ENCODE measurements at regions not wholly inside any gene's neighbourhood (a gene's known extent, or its start where the extent isn't known, plus 50 kb on each side); places are given as distances from the start of the nearest gene placed in this dataset.
"Not testable (repeated sequence)": the region's sequence is repeated elsewhere in the genome, so short reads cannot be mapped to it uniquely, and the experiment has no call there.

DNA sequence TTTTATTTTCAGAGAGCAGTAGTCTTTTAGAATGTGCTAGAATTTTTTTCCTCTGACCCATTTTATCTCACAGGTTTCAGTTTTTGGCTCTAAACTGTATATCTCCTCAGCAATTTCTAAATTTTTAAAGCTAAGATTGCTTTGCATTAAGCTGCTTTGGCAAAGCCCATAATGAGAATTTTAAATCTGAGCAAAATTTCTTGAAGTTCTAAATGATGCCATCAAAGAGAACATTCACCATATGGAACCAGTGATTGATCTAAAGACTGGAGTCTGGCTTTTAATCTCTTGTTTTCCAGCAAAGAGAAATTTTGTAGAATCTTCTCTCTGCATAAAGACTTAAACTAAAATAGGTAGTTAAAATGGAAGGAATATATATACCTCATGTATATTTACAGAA is 313.6 kb downstream of the TBC1D32 start:
- DNase-seq (ENCODE audit: low spot score): no peak

- DNase-seq (ENCODE audit: low spot score): no peak
Observed at GRCh38 chr6:121008553-121008952, 325.7 kb downstream of the TBC1D32 start.

- DNase-seq (ENCODE audit: low spot score): no peak
Observed at GRCh38 chr6:121006024-121006423, 328.3 kb downstream of the TBC1D32 start.

DNA sequence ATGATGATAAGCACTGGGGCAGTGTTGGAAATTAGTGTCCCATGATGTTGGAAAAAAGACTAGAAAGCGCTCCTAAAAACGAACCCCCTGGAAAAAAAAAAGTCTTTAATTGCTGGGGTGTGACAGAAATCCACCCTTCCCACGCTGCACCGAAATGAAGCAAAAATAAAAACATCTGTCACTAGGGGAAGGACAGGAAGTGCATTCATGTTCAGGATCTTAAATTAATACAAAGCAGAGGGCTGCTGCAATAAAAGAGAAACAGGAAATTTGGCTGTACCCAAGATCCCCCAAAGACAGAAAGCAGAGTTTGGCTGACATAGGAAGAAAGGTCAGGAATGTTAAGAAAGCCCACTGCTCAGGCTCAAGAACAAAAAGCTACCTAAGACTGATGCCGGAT is 333.9 kb downstream of the TBC1D32 start:
- DNase-seq (ENCODE audit: low spot score): no peak

- DNase-seq (ENCODE audit: low spot score): no peak
Observed at GRCh38 chr6:120996340-120996739, 337.9 kb downstream of the TBC1D32 start.

DNA sequence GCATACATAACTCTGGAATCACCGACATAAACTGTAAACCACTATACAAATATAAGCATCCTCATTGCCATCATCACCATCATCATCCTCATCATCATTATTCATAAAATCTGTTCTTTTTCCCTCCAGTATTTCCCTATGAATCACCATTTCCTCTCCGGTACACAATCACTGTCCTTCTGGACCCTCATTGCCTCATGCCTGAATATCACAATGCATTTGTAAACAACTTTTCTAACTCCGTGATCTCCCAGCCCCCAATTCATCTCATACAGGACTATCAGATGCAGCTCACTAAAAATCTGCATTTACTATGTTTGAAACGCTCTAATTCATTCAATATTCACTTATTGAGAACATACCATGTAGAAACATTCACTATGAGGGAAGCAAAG is 339.7 kb downstream of the TBC1D32 start:
- no peak for DNase-seq (ENCODE audit: low spot score)

- no peak for DNase-seq (ENCODE audit: low spot score)
Observed at GRCh38 chr6:120993929-120994572, 340.2 kb downstream of the TBC1D32 start.

GRCh38 chr6:120992257-120992656 is 342.0 kb downstream of the TBC1D32 start:
- DNase-seq (ENCODE audit: low spot score): no peak

GRCh38 chr6:120990866-120991265 is 343.4 kb downstream of the TBC1D32 start:
- no peak for DNase-seq (ENCODE audit: low spot score)

- DNase-seq (ENCODE audit: low spot score): no peak
Observed at GRCh38 chr6:120981835-120982234, 352.4 kb downstream of the TBC1D32 start.

- DNase-seq (ENCODE audit: low spot score): no peak
Observed at GRCh38 chr6:120966321-120966720, 368.0 kb downstream of the TBC1D32 start.

- DNase-seq (ENCODE audit: low spot score): no peak
Observed at GRCh38 chr6:120965814-120966213, 368.5 kb downstream of the TBC1D32 start.

- DNase-seq (ENCODE audit: low spot score): no peak
Observed at GRCh38 chr6:120960761-120961160, 373.5 kb downstream of the TBC1D32 start.

DNA sequence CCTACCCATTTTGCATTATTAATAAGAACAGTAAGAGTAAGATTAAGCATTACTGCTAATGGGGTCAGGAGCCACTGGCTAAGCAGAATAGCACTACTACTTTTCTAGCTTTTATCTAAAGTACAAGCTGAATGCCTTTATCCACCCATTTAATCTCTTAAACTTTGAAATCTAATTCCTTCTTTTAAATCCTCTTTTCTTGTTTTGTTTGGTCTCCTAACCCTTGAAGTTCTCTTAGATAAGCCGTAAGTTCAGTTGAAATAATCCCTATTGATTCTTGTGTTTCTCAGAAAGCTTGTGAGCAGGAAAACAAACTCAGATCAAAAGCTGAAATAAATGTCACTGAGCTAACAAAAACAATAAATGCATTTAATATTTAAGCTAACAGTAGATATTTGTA is 380.2 kb downstream of the TBC1D32 start:
- DNase-seq (ENCODE audit: low spot score): no peak

DNA sequence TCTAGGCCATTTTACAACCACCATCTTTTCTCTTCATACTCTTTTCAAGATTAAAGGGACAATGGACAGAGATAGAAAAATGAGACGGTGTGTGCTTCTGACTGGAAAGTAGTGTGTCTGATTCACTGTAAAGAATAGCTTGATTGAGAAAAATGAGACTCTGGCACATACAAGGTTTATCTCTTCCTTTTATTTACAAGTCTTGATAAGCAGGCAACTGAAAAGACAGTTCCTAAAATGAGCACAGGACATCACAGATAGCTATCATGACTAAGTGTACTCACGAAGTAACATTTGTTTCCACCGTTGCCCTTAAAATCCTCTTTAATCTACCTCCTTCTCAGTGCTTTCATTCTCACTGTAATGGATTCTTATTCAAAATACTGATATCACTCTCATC is 383.0 kb downstream of the TBC1D32 start:
- DNase-seq (ENCODE audit: low spot score): no peak

GRCh38 chr6:120947111-120947510 is 387.2 kb downstream of the TBC1D32 start:
- DNase-seq (ENCODE audit: low spot score): no peak

GRCh38 chr6:120945905-120946594 is 388.2 kb downstream of the TBC1D32 start:
- DNase-seq (ENCODE audit: low spot score): no peak

- DNase-seq (ENCODE audit: low spot score): no peak
Observed at GRCh38 chr6:120938876-120939472, 395.3 kb downstream of the TBC1D32 start.

- DNase-seq (ENCODE audit: low spot score): no peak
Observed at GRCh38 chr6:120938164-120938875, 396.0 kb downstream of the TBC1D32 start.

DNA sequence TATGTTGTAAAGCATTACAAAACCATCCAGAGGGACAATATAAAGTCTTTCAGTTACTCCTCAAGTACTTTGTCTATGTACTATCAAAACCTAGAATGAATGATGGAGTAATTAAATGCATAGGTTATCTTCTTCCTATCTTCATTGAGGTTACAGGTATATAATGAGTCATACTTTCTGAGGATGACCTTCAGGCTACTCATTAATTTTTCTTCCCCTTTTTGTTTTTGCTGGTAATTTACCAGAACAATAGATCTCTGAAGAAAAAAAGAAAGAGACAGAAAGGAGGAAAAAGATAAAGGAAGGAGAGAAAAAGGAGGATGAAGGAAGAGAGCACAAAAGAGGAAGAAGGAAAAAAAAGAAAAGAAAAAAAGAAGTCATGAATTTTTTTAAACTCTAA is 398.4 kb downstream of the TBC1D32 start:
- no peak for DNase-seq (ENCODE audit: low spot score)

DNA sequence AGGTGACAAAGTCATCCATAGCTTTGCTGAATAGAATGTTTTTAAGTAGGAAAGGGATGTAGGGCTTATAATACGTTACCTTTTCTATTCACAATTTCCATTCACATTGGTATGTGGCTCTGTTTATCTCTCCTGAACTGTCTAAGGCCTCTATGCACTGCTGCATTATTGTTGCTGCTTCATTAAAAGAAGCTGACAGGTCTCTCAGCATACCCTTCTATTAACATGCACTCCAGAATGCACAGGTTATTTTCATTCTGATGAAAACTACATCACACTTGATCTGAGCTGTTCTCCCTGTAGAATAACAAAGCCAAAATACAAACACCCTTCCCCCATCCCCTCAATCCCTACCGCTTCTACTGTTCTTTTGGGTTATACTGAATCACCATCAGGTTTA is 399.3 kb downstream of the TBC1D32 start:
- no peak for DNase-seq (ENCODE audit: low spot score)

DNA sequence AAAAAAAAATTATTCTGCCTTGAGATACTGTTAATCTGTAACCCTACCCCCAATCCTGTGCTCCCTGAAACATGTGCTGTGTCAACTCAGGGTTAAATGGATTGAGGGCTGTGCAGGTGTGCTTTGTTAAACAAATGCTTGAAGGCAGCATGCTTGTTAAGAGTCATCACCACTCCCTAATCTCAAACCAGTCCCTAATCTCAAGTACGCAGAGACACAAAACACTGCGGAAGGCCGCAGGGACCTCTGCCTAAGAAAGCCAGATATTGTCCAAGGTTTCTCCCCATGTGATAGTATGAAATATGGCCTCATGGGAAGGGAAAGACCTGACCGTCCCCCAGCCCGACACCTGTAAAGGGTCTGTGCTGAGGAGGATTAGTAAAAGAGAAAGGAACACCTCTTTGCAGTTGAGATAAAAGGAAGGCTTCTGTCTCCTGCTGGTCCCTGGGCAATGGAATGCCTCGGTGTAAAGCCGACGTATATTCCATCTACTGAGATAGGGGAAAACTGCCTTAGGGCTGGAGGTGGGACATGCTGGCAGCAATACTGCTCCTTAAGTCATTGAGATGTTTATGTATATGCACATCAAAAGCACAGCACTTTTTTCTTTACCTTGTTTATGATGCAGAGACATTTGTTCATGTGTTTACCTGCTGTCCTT is 402.6 kb downstream of the TBC1D32 start:
- not testable (repeated sequence) for DNase-seq (ENCODE audit: low spot score)

All from kidney tubule cell (primary cell).